Liver (tissue), 8 donors: ENCODE measurements at regions not wholly inside any gene's neighbourhood (a gene's known extent, or its start where the extent isn't known, plus 50 kb on each side); places are given as distances from the start of the nearest gene placed in this dataset.

Source experiments
- DNase-seq: peaks from one replicate; pipeline ENCODE4 v3.0.0-alpha.2; 2017; ENCODE audit warnings: low spot score
- H3K27ac ChIP-seq, 2 donors: one replicate each; pipeline ENCODE4 v1.7.0; 2013; ENCODE audit warnings: inconsistent platforms in 2 of 2, low read length in 2 of 2, control low read depth in 1 of 2, low read depth in 1 of 2, mild to moderate bottlenecking in 1 of 2
- H3K27me3 ChIP-seq, 4 donors: one replicate each; pipeline versions ENCODE4 v1.6.1 to v1.7.0; 2013; ENCODE audit warnings: low read length in 3 of 4, inconsistent platforms in 1 of 4, mild to moderate bottlenecking in 1 of 4, moderate library complexity in 1 of 4; ENCODE audit not compliant: control insufficient read depth in 4 of 4, insufficient read depth in 4 of 4
- H3K36me3 ChIP-seq, 4 donors: one replicate each; pipeline versions ENCODE4 v1.6.1 to v1.7.0; 2013; ENCODE audit warnings: low read length in 3 of 4, mild to moderate bottlenecking in 3 of 4, low read depth in 1 of 4, moderate library complexity in 1 of 4; ENCODE audit not compliant: control insufficient read depth in 4 of 4, insufficient read depth in 3 of 4
- H3K4me1 ChIP-seq, 4 donors: one replicate each; pipeline versions ENCODE4 v1.6.1 to v1.7.0; 2013; ENCODE audit warnings: low read length in 3 of 4, mild to moderate bottlenecking in 3 of 4, moderate library complexity in 1 of 4; ENCODE audit not compliant: control insufficient read depth in 4 of 4, insufficient read depth in 4 of 4
- H3K4me3 ChIP-seq, 3 donors: one replicate each; pipeline versions ENCODE4 v1.6.1 to v1.7.0; 2013; ENCODE audit warnings: low read length in 3 of 3, control low read depth in 1 of 3, low read depth in 1 of 3, mild to moderate bottlenecking in 1 of 3
- H3K9ac ChIP-seq, 2 donors: one replicate each; pipeline ENCODE4 v1.7.0; 2013; ENCODE audit warnings: low read length in 2 of 2, mild to moderate bottlenecking in 2 of 2, moderate library complexity in 2 of 2, control low read depth in 1 of 2, low read depth in 1 of 2
- H3K9me3 ChIP-seq, 4 donors: one replicate each; pipeline versions ENCODE4 v1.6.1 to v1.7.0; 2013; ENCODE audit warnings: low read length in 3 of 4; ENCODE audit not compliant: control insufficient read depth in 4 of 4
- ATF3 ChIP-seq: IDR thresholded peaks from 2 replicates; pipeline ENCODE4 v1.6.1; 2016; ENCODE audit warnings: antibody characterized with exemption
- CTCF ChIP-seq: fragments of 150-350 bp; IDR thresholded peaks from 2 replicates; pipeline ENCODE4 v1.5.1; 2017; ENCODE audit warnings: improper control_type of control experiment, low read depth, low read length; ENCODE audit not compliant: missing input control
- EGR1 ChIP-seq, 2 donors: IDR thresholded peaks; 2 replicates each; pipeline ENCODE4 v1.6.1; 2016 to 2018; ENCODE audit warnings: antibody characterized with exemption in 2 of 2, low read depth in 2 of 2
- FOXA1 ChIP-seq: IDR thresholded peaks from 2 replicates; pipeline ENCODE4 v1.6.1; 2016; ENCODE audit warnings: antibody characterized with exemption
- FOXA2 ChIP-seq: IDR thresholded peaks from 2 replicates; pipeline ENCODE4 v1.6.1; 2016; ENCODE audit warnings: antibody characterized with exemption
- GABPA ChIP-seq, 2 donors: IDR thresholded peaks in 1 of 2; conservative IDR thresholded peaks in 1 of 2; 2 replicates each; pipeline ENCODE4 v1.6.1; 2016; ENCODE audit warnings: antibody characterized with exemption in 2 of 2, mild to moderate bottlenecking in 1 of 2, moderate library complexity in 1 of 2
- HNF4A ChIP-seq, 2 donors: conservative IDR thresholded peaks; 2 replicates each; pipeline ENCODE4 v1.6.1; 2016; ENCODE audit warnings: antibody characterized with exemption in 2 of 2, mild to moderate bottlenecking in 2 of 2
- HNF4G ChIP-seq: IDR thresholded peaks from 2 replicates; pipeline ENCODE4 v1.6.1; 2016; ENCODE audit warnings: antibody characterized with exemption
- JUND ChIP-seq, 2 donors: IDR thresholded peaks; 2 replicates each; pipeline ENCODE4 v1.6.1; 2016; ENCODE audit warnings: antibody characterized with exemption in 2 of 2
- MAX ChIP-seq: IDR thresholded peaks from 2 replicates; pipeline ENCODE4 v1.6.1; 2016; ENCODE audit warnings: antibody characterized with exemption
- NR2F2 ChIP-seq: IDR thresholded peaks from 2 replicates; pipeline ENCODE4 v1.6.1; 2016; ENCODE audit warnings: antibody characterized with exemption
- RAD21 ChIP-seq, 2 donors: IDR thresholded peaks; 2 replicates each; pipeline ENCODE4 v1.6.1; 2016; ENCODE audit warnings: antibody characterized with exemption in 2 of 2, mild to moderate bottlenecking in 2 of 2
- REST ChIP-seq: IDR thresholded peaks from 2 replicates; pipeline ENCODE4 v1.6.1; 2016; ENCODE audit warnings: antibody characterized with exemption, mild to moderate bottlenecking
- RXRA ChIP-seq, 2 donors: IDR thresholded peaks; 2 replicates each; pipeline ENCODE4 v1.6.1; 2017 to 2018; ENCODE audit warnings: antibody characterized with exemption in 2 of 2, mild to moderate bottlenecking in 1 of 2
- SP1 ChIP-seq: IDR thresholded peaks from 2 replicates; pipeline ENCODE4 v1.6.1; 2018; ENCODE audit warnings: antibody characterized with exemption, mild to moderate bottlenecking
- TAF1 ChIP-seq: conservative IDR thresholded peaks from 2 replicates; pipeline ENCODE4 v1.6.1; 2016; ENCODE audit warnings: antibody characterized with exemption, mild to moderate bottlenecking
- YY1 ChIP-seq: IDR thresholded peaks from 2 replicates; pipeline ENCODE4 v1.6.1; 2016; ENCODE audit warnings: antibody characterized with exemption, mild to moderate bottlenecking
- ZBTB33 ChIP-seq: IDR thresholded peaks from 2 replicates; pipeline ENCODE4 v1.6.1; 2016; ENCODE audit warnings: antibody characterized with exemption
- WGBS: extraction: QIAGEN DNeasy Blood & Tissue Kit; methylation state at CpG from one replicate; pipeline ENCODE4 v1.1.7; 2013; 5-methylcytosine and 5-hydroxymethylcytosine counted together
- donor health status: healthy.
- donor health status: healthy.
- donor health status: healthy.
- donor health status: healthy.
- donor health status: healthy.

GRCh38 chr18:45133276-45133675, 452.6 kb downstream of the SETBP1 start:
- no peak for DNase-seq
- H3K36me3 ChIP-seq = no peaks in the 10 kb centered on the region
- no peaks in the 10 kb centered on the region for H3K9me3 ChIP-seq
- no peak overlapping the region for H3K4me3 ChIP-seq
- no peak overlapping the region for H3K27ac ChIP-seq
- 89% methylated on average over 1 of the region's 1 CpG for WGBS
- TF ChIP-seq FOXA1 = no peak
- TF ChIP-seq GABPA (IDR thresholded peaks at IDR 0.05 in 1 of 2, conservative IDR thresholded peaks at IDR 0.05 in 1 of 2) = no peak
- no peak for TF ChIP-seq MAX
- no peak for TF ChIP-seq JUND (IDR thresholded peaks at IDR 0.05)
- no peak for TF ChIP-seq TAF1
- no peak for TF ChIP-seq HNF4A (conservative IDR thresholded peaks at IDR 0.05)
- no peak for TF ChIP-seq ATF3
- TF ChIP-seq YY1 = no peak
- no peak for TF ChIP-seq NR2F2
- TF ChIP-seq EGR1 (IDR thresholded peaks at IDR 0.05; ENCODE audit: low read depth in 2 of 2) = no peak
- TF ChIP-seq REST = no peak
- no peak for TF ChIP-seq HNF4G
- TF ChIP-seq SP1 = no peak
- no peak for TF ChIP-seq ZBTB33
- TF ChIP-seq CTCF = no peak
- no peak for TF ChIP-seq RAD21 (IDR thresholded peaks at IDR 0.05)
- no peak for TF ChIP-seq FOXA2
- no peak for TF ChIP-seq RXRA (IDR thresholded peaks at IDR 0.05)
- no peaks in the 10 kb centered on the region for H3K27me3 ChIP-seq
- no peaks in the 10 kb centered on the region for H3K4me1 ChIP-seq
- no peak overlapping the region for H3K9ac ChIP-seq
